ENCODE measurements at regions not wholly inside any gene's neighbourhood (a gene's known extent, or its start where the extent isn't known, plus 50 kb on each side); places are given as distances from the start of the nearest gene placed in this dataset.

DNA sequence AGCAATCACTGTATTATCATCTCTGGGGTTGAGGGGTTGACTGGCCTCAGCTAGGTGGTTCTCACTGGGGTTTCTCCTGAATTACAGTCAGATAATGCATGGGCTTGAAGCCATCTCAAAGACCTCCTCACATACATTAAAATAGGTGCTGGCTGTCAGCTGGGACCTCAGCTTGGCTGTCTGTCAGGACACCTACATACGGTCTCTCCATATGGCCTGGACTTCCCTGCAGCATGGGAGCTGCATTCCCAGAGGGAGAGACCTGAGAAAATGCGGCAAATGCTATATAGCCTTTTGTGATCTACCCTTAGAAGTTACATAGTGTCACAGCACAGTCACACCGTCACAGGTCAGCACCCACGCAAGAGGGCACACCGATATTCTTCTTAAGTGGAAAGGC lies 93.6 kb downstream of the TSEN15 start:
- no peak for TF ChIP-seq POLR2A (IDR thresholded peaks at IDR 0.05; ENCODE audit: low read depth, low read length)
- no peak for TF ChIP-seq CTCF (conservative IDR thresholded peaks at IDR 0.05; ENCODE audit: low read depth, low read length)
- no peak for TF ChIP-seq RAD21 (IDR thresholded peaks at IDR 0.05; ENCODE audit: low read length)
